Mesenchymal stem cell (in vitro differentiated cells and primary cell): ENCODE measurements at regions not wholly inside any gene's neighbourhood (a gene's known extent, or its start where the extent isn't known, plus 50 kb on each side); places are given as distances from the start of the nearest gene placed in this dataset.
"Not testable (repeated sequence)": the region's sequence is repeated elsewhere in the genome, so short reads cannot be mapped to it uniquely, and the experiment has no call there.

ENCODE experiments used
- DNase-seq: peaks from one replicate; pipeline ENCODE4 v3.0.0-alpha.2; 2013
- H2AFZ ChIP-seq: one replicate; pipeline ENCODE4 v1.6.1; 2013; ENCODE audit warnings: low read depth, mild to moderate bottlenecking, control low read depth, inconsistent platforms, low read length, moderate library complexity
- H2AK5ac ChIP-seq: 2 replicates; pipeline ENCODE4 v1.6.1; 2013; ENCODE audit warnings: low read length, moderate library complexity, mild to moderate bottlenecking, inconsistent platforms; ENCODE audit not compliant: severe bottlenecking
- H2BK120ac ChIP-seq: one replicate; pipeline ENCODE4 v1.6.1; 2013; ENCODE audit warnings: low read depth, mild to moderate bottlenecking, inconsistent platforms, low read length, moderate library complexity
- H2BK12ac ChIP-seq, 2 experiments: one replicate each; pipeline ENCODE4 v1.6.1; 2013; ENCODE audit warnings: inconsistent platforms in 2 of 2, low read length in 2 of 2, mild to moderate bottlenecking in 2 of 2, moderate library complexity in 2 of 2, control low read depth in 1 of 2
- H2BK15ac ChIP-seq: one replicate; pipeline ENCODE4 v1.6.1; 2013; ENCODE audit warnings: mild to moderate bottlenecking, low read depth, inconsistent platforms; ENCODE audit not compliant: poor library complexity, severe bottlenecking
- H2BK5ac ChIP-seq: 2 replicates; pipeline ENCODE4 v1.6.1; 2013; ENCODE audit warnings: low read depth, mild to moderate bottlenecking, low read length, control low read depth, inconsistent platforms; ENCODE audit not compliant: poor library complexity, severe bottlenecking
- H3K14ac ChIP-seq, 2 experiments: one replicate each; pipeline ENCODE4 v1.6.1; 2013; ENCODE audit warnings: inconsistent platforms in 2 of 2, low read length in 2 of 2, control low read depth in 1 of 2, mild to moderate bottlenecking in 1 of 2, moderate library complexity in 1 of 2
- H3K18ac ChIP-seq, 2 experiments: one replicate each; pipeline ENCODE4 v1.6.1; 2013; ENCODE audit warnings: inconsistent platforms in 2 of 2, low read length in 2 of 2, control low read depth in 1 of 2, low read depth in 1 of 2, mild to moderate bottlenecking in 1 of 2
- H3K23ac ChIP-seq, 2 experiments: one replicate each; pipeline ENCODE4 v1.6.1; 2013; ENCODE audit warnings: inconsistent platforms in 2 of 2, low read length in 2 of 2, mild to moderate bottlenecking in 2 of 2, moderate library complexity in 2 of 2, control low read depth in 1 of 2
- H3K27ac ChIP-seq: 2 replicates; pipeline ENCODE4 v1.5.1; 2013; ENCODE audit warnings: mild to moderate bottlenecking, moderate library complexity, low read length, control low read depth, inconsistent platforms; ENCODE audit not compliant: poor library complexity, severe bottlenecking
- H3K27me3 ChIP-seq, 2 experiments: 2 replicates each; pipeline versions ENCODE4 v1.6.1 to v1.7.0; 2013; ENCODE audit warnings: low read length in 2 of 2, mild to moderate bottlenecking in 2 of 2, moderate library complexity in 2 of 2, control low read depth in 1 of 2, inconsistent platforms in 1 of 2; ENCODE audit not compliant: control insufficient read depth in 1 of 2, insufficient read depth in 1 of 2
- H3K36me3 ChIP-seq, 2 experiments: 2 replicates each; pipeline versions ENCODE4 v1.6.1 to v1.7.0; 2013; ENCODE audit warnings: low read length in 2 of 2, control low read depth in 1 of 2, inconsistent platforms in 1 of 2, low read depth in 1 of 2, mild to moderate bottlenecking in 1 of 2; ENCODE audit not compliant: insufficient read depth in 2 of 2, control insufficient read depth in 1 of 2
- H3K4ac ChIP-seq, 2 experiments: one replicate each; pipeline ENCODE4 v1.6.1; 2013; ENCODE audit warnings: inconsistent platforms in 2 of 2, low read length in 2 of 2, mild to moderate bottlenecking in 2 of 2, moderate library complexity in 2 of 2, control low read depth in 1 of 2, low read depth in 1 of 2
- H3K4me1 ChIP-seq: 2 replicates; pipeline ENCODE4 v1.6.1; 2013; ENCODE audit warnings: low read depth, low read length, control low read depth; ENCODE audit not compliant: control insufficient read depth, insufficient read depth
- H3K4me2 ChIP-seq: 2 replicates; pipeline ENCODE4 v1.6.1; 2013; ENCODE audit warnings: low read length, mild to moderate bottlenecking, inconsistent platforms; ENCODE audit not compliant: poor library complexity, severe bottlenecking
- H3K4me3 ChIP-seq, 2 experiments: 2 replicates each; pipeline versions ENCODE4 v1.5.1 to v1.7.0; 2013; ENCODE audit warnings: low read length in 2 of 2, mild to moderate bottlenecking in 2 of 2, control low read depth in 1 of 2, low read depth in 1 of 2; ENCODE audit not compliant: insufficient read depth in 1 of 2
- H3K79me1 ChIP-seq: replicated peaks from 2 replicates; pipeline ENCODE4 v1.6.1; 2013; ENCODE audit warnings: mild to moderate bottlenecking, control low read depth, low read length, inconsistent platforms; ENCODE audit not compliant: poor library complexity, severe bottlenecking
- H3K9ac ChIP-seq: 2 replicates; pipeline ENCODE4 v1.7.0; 2013; ENCODE audit warnings: mild to moderate bottlenecking, low read length, moderate library complexity
- H3K9me3 ChIP-seq: 2 replicates; pipeline ENCODE4 v1.7.0; 2013; ENCODE audit warnings: mild to moderate bottlenecking, low read length; ENCODE audit not compliant: control insufficient read depth
- H4K8ac ChIP-seq: one replicate; pipeline ENCODE4 v1.6.1; 2013; ENCODE audit warnings: inconsistent platforms, mild to moderate bottlenecking, low read length, moderate library complexity
- H4K91ac ChIP-seq: one replicate; pipeline ENCODE4 v1.6.1; 2013; ENCODE audit warnings: mild to moderate bottlenecking, low read length, inconsistent platforms
- WGBS: methylation state at CpG from one replicate; pipeline ENCODE4 v1.1.7; 2013; ENCODE audit warnings: mixed read lengths; 5-methylcytosine and 5-hydroxymethylcytosine counted together

- DNase-seq, H4K91ac ChIP-seq, H3K14ac ChIP-seq, H2BK120ac ChIP-seq, H3K36me3 ChIP-seq, H2BK15ac ChIP-seq, H3K9ac ChIP-seq, H3K4ac ChIP-seq, H3K23ac ChIP-seq, H3K79me1 ChIP-seq, H2BK5ac ChIP-seq, H3K18ac ChIP-seq, H2AFZ ChIP-seq, H3K27ac ChIP-seq, H4K8ac ChIP-seq, H3K4me3 ChIP-seq, H3K4me1 ChIP-seq, H2AK5ac ChIP-seq, H3K9me3 ChIP-seq, H2BK12ac ChIP-seq, H3K27me3 ChIP-seq, H3K4me2 ChIP-seq: not testable (repeated sequence)
Measured at GRCh38 chr1:206359377-206359776, 110.9 kb upstream of the IKBKE start.

GRCh38 chr1:206361978-206362543 lies 108.2 kb upstream of the IKBKE start:
- not testable (repeated sequence) for H3K23ac ChIP-seq, H3K9me3 ChIP-seq, H3K4ac ChIP-seq, H3K9ac ChIP-seq, H3K79me1 ChIP-seq, H3K27ac ChIP-seq, H3K14ac ChIP-seq, H2BK5ac ChIP-seq, H2AK5ac ChIP-seq, H3K4me1 ChIP-seq, DNase-seq, H3K4me2 ChIP-seq, H2BK15ac ChIP-seq, H4K91ac ChIP-seq, H2BK120ac ChIP-seq, H3K27me3 ChIP-seq, H3K18ac ChIP-seq, H2AFZ ChIP-seq, H3K4me3 ChIP-seq, H2BK12ac ChIP-seq, H3K36me3 ChIP-seq, H4K8ac ChIP-seq
- WGBS: no CpG with 5 or more reads among the region's 3 CpGs

GRCh38 chr1:206362994-206363393 lies 107.3 kb upstream of the IKBKE start:
- H3K4me2 ChIP-seq, H3K79me1 ChIP-seq, H2BK120ac ChIP-seq, H2AK5ac ChIP-seq, H3K18ac ChIP-seq, H4K91ac ChIP-seq, H3K23ac ChIP-seq, H3K9ac ChIP-seq, H3K14ac ChIP-seq, H4K8ac ChIP-seq, H2BK12ac ChIP-seq, H3K4ac ChIP-seq, H3K36me3 ChIP-seq, H3K4me1 ChIP-seq, H3K9me3 ChIP-seq, H3K27ac ChIP-seq, H2AFZ ChIP-seq, H3K4me3 ChIP-seq, H3K27me3 ChIP-seq, DNase-seq, H2BK15ac ChIP-seq, H2BK5ac ChIP-seq: not testable (repeated sequence)
- no CpG with 5 or more reads among the region's 3 CpGs for WGBS

- not testable (repeated sequence) for H3K79me1 ChIP-seq, H3K27ac ChIP-seq, H2BK120ac ChIP-seq, H2AFZ ChIP-seq, H3K4me1 ChIP-seq, H3K9me3 ChIP-seq, H3K9ac ChIP-seq, H4K91ac ChIP-seq, H2BK5ac ChIP-seq, H3K27me3 ChIP-seq, H3K36me3 ChIP-seq, H2BK12ac ChIP-seq, H4K8ac ChIP-seq, H3K4ac ChIP-seq, H2AK5ac ChIP-seq, H2BK15ac ChIP-seq, H3K4me2 ChIP-seq, H3K14ac ChIP-seq, H3K18ac ChIP-seq, H3K23ac ChIP-seq, H3K4me3 ChIP-seq
- DNase-seq: peak; percentile 5
- no CpG with 5 or more reads among the region's 6 CpGs for WGBS
Measured at GRCh38 chr1:206365271-206365670, 105.0 kb upstream of the IKBKE start.
